ENCODE measurements at regions not wholly inside any gene's neighbourhood (a gene's known extent, or its start where the extent isn't known, plus 50 kb on each side); places are given as distances from the start of the nearest gene placed in this dataset.

DNA sequence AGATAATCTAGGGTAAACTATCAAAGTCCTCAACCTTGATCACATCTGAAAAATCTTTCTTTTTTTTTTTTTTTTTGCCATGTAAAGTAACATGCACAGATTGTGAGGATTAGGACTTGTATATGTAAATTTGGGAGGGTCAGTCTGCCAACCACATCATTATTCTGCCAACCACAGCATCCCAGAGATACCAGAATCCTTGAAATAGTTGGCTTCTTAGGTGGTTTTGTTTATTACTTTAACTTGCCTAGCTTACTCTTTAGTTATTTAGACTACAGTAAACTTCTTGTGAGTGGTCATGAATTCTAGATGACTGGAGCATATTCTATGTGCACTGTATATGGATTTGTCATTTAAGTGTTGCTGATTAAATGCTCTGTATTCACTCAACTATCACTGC, 242.1 kb upstream of the RBMS1 start:
- TF ChIP-seq, protein P1, sequence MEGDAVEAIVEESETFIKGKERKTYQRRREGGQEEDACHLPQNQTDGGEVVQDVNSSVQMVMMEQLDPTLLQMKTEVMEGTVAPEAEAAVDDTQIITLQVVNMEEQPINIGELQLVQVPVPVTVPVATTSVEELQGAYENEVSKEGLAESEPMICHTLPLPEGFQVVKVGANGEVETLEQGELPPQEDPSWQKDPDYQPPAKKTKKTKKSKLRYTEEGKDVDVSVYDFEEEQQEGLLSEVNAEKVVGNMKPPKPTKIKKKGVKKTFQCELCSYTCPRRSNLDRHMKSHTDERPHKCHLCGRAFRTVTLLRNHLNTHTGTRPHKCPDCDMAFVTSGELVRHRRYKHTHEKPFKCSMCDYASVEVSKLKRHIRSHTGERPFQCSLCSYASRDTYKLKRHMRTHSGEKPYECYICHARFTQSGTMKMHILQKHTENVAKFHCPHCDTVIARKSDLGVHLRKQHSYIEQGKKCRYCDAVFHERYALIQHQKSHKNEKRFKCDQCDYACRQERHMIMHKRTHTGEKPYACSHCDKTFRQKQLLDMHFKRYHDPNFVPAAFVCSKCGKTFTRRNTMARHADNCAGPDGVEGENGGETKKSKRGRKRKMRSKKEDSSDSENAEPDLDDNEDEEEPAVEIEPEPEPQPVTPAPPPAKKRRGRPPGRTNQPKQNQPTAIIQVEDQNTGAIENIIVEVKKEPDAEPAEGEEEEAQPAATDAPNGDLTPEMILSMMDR (IDR thresholded peaks at IDR 0.05; ENCODE audit: low read length, missing control alignments) = no peak
- no peak for DNase-seq (ENCODE audit: low read depth)
- H3K4me3 ChIP-seq (replicated peaks; ENCODE audit: low read depth, low read length) = no peak overlapping the region

GRCh38 chr2:160736148-160737028, 242.8 kb upstream of the RBMS1 start:
- TF ChIP-seq, protein P1 (IDR thresholded peaks at IDR 0.05; ENCODE audit: low read length, missing control alignments) = no peak
- H3K4me3 ChIP-seq (replicated peaks; ENCODE audit: low read depth, low read length) = no peak overlapping the region
- DNase-seq (ENCODE audit: low read depth) = peak; percentile 52

DNA sequence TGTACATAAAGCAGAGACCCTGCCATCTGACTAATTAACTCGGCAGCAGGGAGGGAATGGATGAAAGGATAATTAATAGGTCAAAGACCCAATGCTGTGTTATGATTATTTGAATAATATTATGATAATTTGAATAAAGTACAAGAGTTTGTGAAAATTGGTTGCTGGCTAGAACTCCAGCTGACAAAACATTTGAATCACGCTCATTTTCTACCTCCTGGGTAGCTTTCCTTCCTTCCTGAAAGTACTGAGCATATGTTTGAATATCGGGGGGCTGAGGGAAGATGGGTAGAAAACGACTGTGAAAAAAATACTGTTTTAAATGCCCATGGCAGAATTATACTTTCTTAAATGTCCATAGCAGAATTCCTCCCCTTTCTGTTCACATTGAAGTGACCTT, 243.6 kb upstream of the RBMS1 start:
- TF ChIP-seq, protein P1 (IDR thresholded peaks at IDR 0.05; ENCODE audit: low read length, missing control alignments) = no peak
- no peak overlapping the region for H3K4me3 ChIP-seq (replicated peaks; ENCODE audit: low read depth, low read length)
- no peak for DNase-seq (ENCODE audit: low read depth)

DNA sequence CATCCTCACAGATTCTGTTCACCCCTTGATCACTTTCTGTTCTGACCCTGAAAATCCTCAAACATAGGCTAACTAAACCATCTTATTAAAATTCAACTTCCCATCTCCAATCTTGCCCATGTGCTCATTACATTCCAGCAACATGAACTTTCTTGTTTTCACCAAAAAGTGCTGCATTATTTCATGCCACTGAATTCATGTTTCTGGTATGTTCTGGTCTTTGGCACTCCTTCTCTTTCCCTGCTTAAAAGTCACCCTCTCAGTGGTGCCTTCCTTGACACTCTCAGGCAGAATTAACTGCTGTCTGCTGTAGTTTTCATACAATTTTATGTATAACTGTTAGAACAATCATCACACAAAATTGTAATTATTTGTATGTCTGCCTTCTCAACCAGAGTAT, 247.7 kb upstream of the RBMS1 start:
- TF ChIP-seq, protein P1 (IDR thresholded peaks at IDR 0.05; ENCODE audit: low read length, missing control alignments) = no peak
- no peak for DNase-seq (ENCODE audit: low read depth)
- no peak overlapping the region for H3K4me3 ChIP-seq (replicated peaks; ENCODE audit: low read depth, low read length)

- no peak overlapping the region for H3K4me3 ChIP-seq (replicated peaks; ENCODE audit: low read depth, low read length)
- no peak for DNase-seq (ENCODE audit: low read depth)
- TF ChIP-seq, protein P1 (IDR thresholded peaks at IDR 0.05; ENCODE audit: low read length, missing control alignments) = no peak
Measured at GRCh38 chr2:160741815-160742214, 248.2 kb upstream of the RBMS1 start.

GRCh38 chr2:160742667-160743066, 249.1 kb upstream of the RBMS1 start:
- DNase-seq (ENCODE audit: low read depth) = peak; percentile 48
- TF ChIP-seq, protein P1 (IDR thresholded peaks at IDR 0.05; ENCODE audit: low read length, missing control alignments) = no peak
- no peak overlapping the region for H3K4me3 ChIP-seq (replicated peaks; ENCODE audit: low read depth, low read length)

Data from fibroblast of pulmonary artery (primary cell).